GM12878 (cell line): ENCODE measurements at regions not wholly inside any gene's neighbourhood (a gene's known extent, or its start where the extent isn't known, plus 50 kb on each side); places are given as distances from the start of the nearest gene placed in this dataset.

Experiments
- CBX3 ChIP-seq: fragments of 200-600 bp; sonication (generic); IDR thresholded peaks from 2 replicates; pipeline ENCODE4 v1.6.1; 2016; ENCODE audit warnings: low read depth, borderline replicate concordance
- CTCF ChIP-seq, 3 experiments: IDR thresholded peaks in 2 of 3; conservative IDR thresholded peaks in 1 of 3; 2 replicates each; pipeline ENCODE4 v1.5.1; 2011; ENCODE audit warnings: low read depth in 3 of 3, low read length in 3 of 3, mild to moderate bottlenecking in 3 of 3, control low read depth in 2 of 3, moderate library complexity in 2 of 3, inconsistent platforms in 1 of 3, mixed read lengths in 1 of 3; ENCODE audit not compliant: control insufficient read depth in 2 of 3, insufficient read depth in 1 of 3; ENCODE audit errors: extremely low read depth in 1 of 3
- ELK1 ChIP-seq: IDR thresholded peaks from 2 replicates; pipeline ENCODE4 v1.6.1; 2012; ENCODE audit warnings: low read depth, low read length, improper control_type of control experiment
- ETV6 ChIP-seq, 2 experiments: fragments of 450-650 bp in 1 of 2; IDR thresholded peaks in 1 of 2; conservative IDR thresholded peaks in 1 of 2; 2 replicates each; pipeline ENCODE4 v1.6.1; 2014; ENCODE audit warnings: antibody characterized with exemption in 1 of 2, borderline replicate concordance in 1 of 2, low read depth in 1 of 2, mild to moderate bottlenecking in 1 of 2, moderate library complexity in 1 of 2
- HDAC2 ChIP-seq: fragments of 200-600 bp; sonication (generic); IDR thresholded peaks from 2 replicates; pipeline ENCODE4 v1.6.1; 2017
- MTA3 ChIP-seq: IDR thresholded peaks from 2 replicates; pipeline ENCODE4 v1.6.1; 2012; ENCODE audit warnings: low read length, inconsistent platforms, borderline replicate concordance
- POLR2A ChIP-seq: IDR thresholded peaks from 2 replicates; pipeline ENCODE4 v1.6.1; 2011; ENCODE audit warnings: low read depth, mild to moderate bottlenecking, low read length
- TAF1 ChIP-seq: IDR thresholded peaks from 2 replicates; pipeline ENCODE4 v1.6.1; 2011; ENCODE audit warnings: mild to moderate bottlenecking, low read depth, low read length, borderline replicate concordance

GRCh38 chr10:101284101-101284743 is 55.0 kb upstream of the LBX1 start:
- no peak for TF ChIP-seq ELK1
- TF ChIP-seq CTCF (IDR thresholded peaks at IDR 0.05 in 2 of 3, conservative IDR thresholded peaks at IDR 0.05 in 1 of 3; ENCODE audit: control insufficient read depth in 2 of 3, extremely low read depth in 1 of 3, insufficient read depth in 1 of 3, low read depth in 3 of 3, low read length in 3 of 3), result no peak
- TF ChIP-seq POLR2A, result no peak
- no peak for TF ChIP-seq ETV6 (conservative IDR thresholded peaks at IDR 0.05 in 1 of 2, IDR thresholded peaks at IDR 0.05 in 1 of 2; ENCODE audit: borderline replicate concordance in 1 of 2, low read depth in 1 of 2)
- no peak for TF ChIP-seq MTA3
- no peak for TF ChIP-seq CBX3
- TF ChIP-seq TAF1, result no peak
- TF ChIP-seq HDAC2, result no peak
